SK-N-SH (cell line): ENCODE measurements at regions not wholly inside any gene's neighbourhood (a gene's known extent, or its start where the extent isn't known, plus 50 kb on each side); places are given as distances from the start of the nearest gene placed in this dataset.

ENCODE experiments used
- CTCF ChIA-PET: fragments of 300-600, 350-600 bp; formaldehyde crosslinking; extraction: SDS; loops from one replicate; lab custom pipeline; 2021; lab: Yijun Ruan, JAX
- POLR2A ChIA-PET: fragments of 350-600 bp; sonication (Branson Sonifier 250); formaldehyde crosslinking; extraction: SDS; loops from one replicate; lab custom pipeline; 2020; ENCODE audit warnings: antibody characterized with exemption, inconsistent platforms; lab: Yijun Ruan, JAX
- DNase-seq: peaks from one replicate; pipeline ENCODE4 v3.0.0; 2012
- H2AFZ ChIP-seq: fragments of 200-600 bp; sonication (generic); 2 replicates; pipeline ENCODE4 v1.8.1; 2016; ENCODE audit warnings: antibody characterized with exemption, mild to moderate bottlenecking, low read depth
- H3F3A ChIP-seq: fragments of 200-600 bp; sonication (generic); replicated peaks from 2 replicates; pipeline ENCODE3; 2016; ENCODE audit warnings: antibody characterized with exemption, mild to moderate bottlenecking; ENCODE audit not compliant: insufficient read depth
- H3K27ac ChIP-seq, 2 experiments: fragments of 200-500 bp in 1 of 2; fragments of 200-600 bp in 1 of 2; sonication (Bioruptor generic) in 1 of 2; sonication (generic), shearing (Covaris generic) in 1 of 2; 2 replicates each; pipeline versions ENCODE4 v1.5.1 to v1.6.1; 2014 to 2016; ENCODE audit warnings: low read depth in 2 of 2, inconsistent platforms in 1 of 2, low read length in 1 of 2, mild to moderate bottlenecking in 1 of 2, mixed read lengths in 1 of 2
- H3K27me3 ChIP-seq: fragments of 200-600 bp; sonication (generic), shearing (Covaris generic); 2 replicates; pipeline ENCODE4 v1.6.1; 2016; ENCODE audit warnings: mixed run types; ENCODE audit not compliant: insufficient read depth
- H3K36me3 ChIP-seq, 2 experiments: fragments of 200-500 bp in 1 of 2; fragments of 200-600 bp in 1 of 2; sonication (Bioruptor generic) in 1 of 2; sonication (generic) in 1 of 2; replicated peaks in 1 of 2; 2 replicates each; pipeline versions ENCODE3 to v1.5.1; 2014 to 2016; ENCODE audit warnings: low read length in 1 of 2, mild to moderate bottlenecking in 1 of 2; ENCODE audit not compliant: insufficient read depth in 2 of 2, control insufficient read depth in 1 of 2
- H3K4me1 ChIP-seq, 2 experiments: fragments of 200-500 bp in 1 of 2; fragments of 200-600 bp in 1 of 2; sonication (Bioruptor generic) in 1 of 2; sonication (generic), shearing (Covaris generic) in 1 of 2; 2 replicates each; pipeline versions ENCODE4 v1.5.1 to v1.6.1; 2014 to 2016; ENCODE audit warnings: low read depth in 1 of 2, low read length in 1 of 2, mixed run types in 1 of 2; ENCODE audit not compliant: insufficient read depth in 2 of 2, control insufficient read depth in 1 of 2
- H3K4me2 ChIP-seq: fragments of 200-600 bp; sonication (generic), shearing (Covaris generic); 2 replicates; pipeline ENCODE4 v1.6.1; 2017; ENCODE audit warnings: mixed run types
- H3K4me3 ChIP-seq, 2 experiments: fragments of 200-500 bp in 1 of 2; fragments of 200-600 bp in 1 of 2; sonication (Bioruptor generic) in 1 of 2; sonication (generic), shearing (Covaris generic) in 1 of 2; 2 replicates each; pipeline versions ENCODE4 v1.5.1 to v1.8.1; 2014 to 2016; ENCODE audit warnings: low read depth in 2 of 2, inconsistent platforms in 1 of 2, low read length in 1 of 2, mild to moderate bottlenecking in 1 of 2, mixed read lengths in 1 of 2, moderate library complexity in 1 of 2
- H3K79me2 ChIP-seq: fragments of 200-600 bp; sonication (generic); 2 replicates; pipeline ENCODE4 v1.8.1; 2017; ENCODE audit warnings: mild to moderate bottlenecking; ENCODE audit not compliant: insufficient read depth
- H3K9ac ChIP-seq: fragments of 200-600 bp; sonication (generic); 2 replicates; pipeline ENCODE4 v1.6.1; 2017; ENCODE audit warnings: mixed run types
- H3K9me2 ChIP-seq: fragments of 200-600 bp; sonication (generic); 2 replicates; pipeline ENCODE4 v1.6.1; 2017; ENCODE audit warnings: mixed run types
- H3K9me3 ChIP-seq: fragments of 200-600 bp; sonication (generic); 2 replicates; pipeline ENCODE4 v1.6.1; 2017; ENCODE audit warnings: mixed run types, mild to moderate bottlenecking, moderate library complexity
- H4K20me1 ChIP-seq: fragments of 200-600 bp; sonication (generic); 2 replicates; pipeline ENCODE4 v1.6.1; 2017; ENCODE audit warnings: mild to moderate bottlenecking, mixed run types; ENCODE audit not compliant: insufficient read depth
- CTCF ChIP-seq: fragments of 200-600 bp; sonication (generic); IDR thresholded peaks from 2 replicates; pipeline ENCODE4 v1.6.1; 2017; ENCODE audit warnings: antibody characterized with exemption, mild to moderate bottlenecking, moderate library complexity
- EP300 ChIP-seq, 2 experiments: IDR thresholded peaks; 2 replicates each; pipeline versions ENCODE4 v1.4.0 to v1.6.1; 2012; ENCODE audit warnings: borderline replicate concordance in 1 of 2, low read depth in 1 of 2, low read length in 1 of 2
- FOSL2 ChIP-seq: IDR thresholded peaks from 2 replicates; pipeline ENCODE4 v1.4.0; 2012; ENCODE audit warnings: low read depth, mild to moderate bottlenecking, moderate library complexity, borderline replicate concordance
- JUND ChIP-seq: IDR thresholded peaks from 2 replicates; pipeline ENCODE4 v1.4.0; 2012
- NFIC ChIP-seq: IDR thresholded peaks from 2 replicates; pipeline ENCODE4 v1.4.0; 2012; ENCODE audit warnings: borderline replicate concordance
- PBX3 ChIP-seq: IDR thresholded peaks from 2 replicates; pipeline ENCODE4; 2012
- RFX5 ChIP-seq: IDR thresholded peaks from 2 replicates; pipeline ENCODE4 v1.6.1; 2012; ENCODE audit warnings: mild to moderate bottlenecking, improper control_type of control experiment, low read length
- USF1 ChIP-seq: IDR thresholded peaks from 2 replicates; pipeline ENCODE4 v1.4.0; 2012; ENCODE audit warnings: low read depth, borderline replicate concordance
- YY1 ChIP-seq: IDR thresholded peaks from 2 replicates; pipeline ENCODE4 v1.4.0; 2012; ENCODE audit warnings: low read depth, mild to moderate bottlenecking
- WGBS: methylation state at CpG from one replicate; pipeline ENCODE4 v1.1.6; 2017; ENCODE audit warnings: low lambda C conversion rate; 5-methylcytosine and 5-hydroxymethylcytosine counted together

- no peaks in the 10 kb centered on the region for H3K9me3 ChIP-seq
- H3K4me1 ChIP-seq = no peaks in the 10 kb centered on the region
- no peak overlapping the region for H3K4me2 ChIP-seq
- 26% methylated on average over 2 of the region's 2 CpGs for WGBS
- H3F3A ChIP-seq = no peaks in the 10 kb centered on the region
- no peaks in the 10 kb centered on the region for H3K79me2 ChIP-seq
- H3K27me3 ChIP-seq = no peaks in the 10 kb centered on the region
- CTCF ChIA-PET = interaction anchor here (0.6 kb wide), 1 partner anchor 11 kb away, joined by 3 read pairs; no protein-coding TSS in a partner anchor
- no peak for TF ChIP-seq FOSL2
- no peak for TF ChIP-seq EP300 (IDR thresholded peaks at IDR 0.05; ENCODE audit: borderline replicate concordance in 1 of 2, low read depth in 1 of 2, low read length in 1 of 2)
- no peak for TF ChIP-seq NFIC
- TF ChIP-seq YY1 = no peak
- TF ChIP-seq USF1 = no peak
- TF ChIP-seq RFX5 = no peak
- no peak overlapping the region for H3K4me3 ChIP-seq
- no peaks in the 10 kb centered on the region for H3K9me2 ChIP-seq
- POLR2A ChIA-PET = no interaction called here
- no peak for DNase-seq
- H2AFZ ChIP-seq = no peak overlapping the region
- no peak overlapping the region for H3K9ac ChIP-seq
- no peaks in the 10 kb centered on the region for H4K20me1 ChIP-seq
- H3K36me3 ChIP-seq = no peaks in the 10 kb centered on the region
- H3K27ac ChIP-seq = no peak overlapping the region
These were observed 361.4 kb upstream of the CFAP20DC start for GRCh38 chr3:59411186-59411585.

GRCh38 chr3:59408047-59408624 is 358.3 kb upstream of the CFAP20DC start:
- 50% methylated on average over 2 of the region's 2 CpGs for WGBS
- ChIA-PET POLR2A (no interaction called here), CTCF (no interaction called here)
- Histone ChIP-seq H3K9ac (no peak overlapping the region), H3K4me2 (no peak overlapping the region), H3K79me2 (no peaks in the 10 kb centered on the region), H4K20me1 (no peaks in the 10 kb centered on the region), H3K36me3 (no peaks in the 10 kb centered on the region), H3K4me1 (no peaks in the 10 kb centered on the region), H3K9me3 (no peaks in the 10 kb centered on the region), H3K27me3 (no peaks in the 10 kb centered on the region), H3F3A (no peaks in the 10 kb centered on the region), H2AFZ (no peak overlapping the region), H3K4me3 (no peak overlapping the region), H3K27ac (no peak overlapping the region), H3K9me2 (no peaks in the 10 kb centered on the region)
- no peak for DNase-seq
- no peak for TF ChIP-seq CTCF
- no peak for TF ChIP-seq PBX3
- no peak for TF ChIP-seq JUND
